Keratinocyte (primary cell): ENCODE measurements at regions not wholly inside any gene's neighbourhood (a gene's known extent, or its start where the extent isn't known, plus 50 kb on each side); places are given as distances from the start of the nearest gene placed in this dataset.

ENCODE experiments used
- DNase-seq: peaks from one replicate; pipeline ENCODE4 v3.0.0-alpha.2; 2011; ENCODE audit warnings: low read depth, missing footprints, low spot score
- FAIRE-seq: peaks from 2 replicates; lab custom pipeline; 2011; peaks lifted over from hg19 to GRCh38; lab: Jason Lieb, UNC
- H2AFZ ChIP-seq: 2 replicates; pipeline ENCODE4 v1.6.0; 2012; ENCODE audit warnings: low read length, control low read depth, inconsistent platforms; ENCODE audit not compliant: control insufficient read depth
- H3K27ac ChIP-seq: 2 replicates; pipeline ENCODE4 v1.5.1; 2011; ENCODE audit warnings: low read length; ENCODE audit not compliant: control insufficient read depth, insufficient read depth
- H3K27me3 ChIP-seq: 3 replicates; pipeline ENCODE4 v1.6.0; 2011; ENCODE audit warnings: low read length; ENCODE audit not compliant: control insufficient read depth, insufficient read depth; ENCODE audit errors: extremely low read depth
- H3K36me3 ChIP-seq, 2 experiments: 2 replicates in 1 of 2; 3 replicates in 1 of 2; pipeline ENCODE4 v1.5.1; 2011; ENCODE audit warnings: low read length in 2 of 2, mild to moderate bottlenecking in 1 of 2; ENCODE audit not compliant: control insufficient read depth in 2 of 2, insufficient read depth in 2 of 2; ENCODE audit errors: extremely low read depth in 1 of 2
- H3K4me1 ChIP-seq: 3 replicates; pipeline ENCODE4 v1.5.1; 2011; ENCODE audit warnings: low read length; ENCODE audit not compliant: control insufficient read depth, insufficient read depth; ENCODE audit errors: extremely low read depth
- H3K4me2 ChIP-seq: 3 replicates; pipeline ENCODE4 v1.6.0; 2011; ENCODE audit warnings: low read depth, low read length; ENCODE audit not compliant: control insufficient read depth, insufficient read depth; ENCODE audit errors: extremely low read depth
- H3K4me3 ChIP-seq, 3 experiments: fragments of 200-600 bp in 1 of 3; sonication (generic) in 1 of 3; 2 replicates in 2 of 3; 3 replicates in 1 of 3; pipeline ENCODE4 v1.5.1; 2011 to 2016; ENCODE audit warnings: low read length in 3 of 3, mild to moderate bottlenecking in 3 of 3, control low read depth in 2 of 3, inconsistent platforms in 1 of 3, low read depth in 1 of 3, mixed read lengths in 1 of 3, mixed run types in 1 of 3, moderate library complexity in 1 of 3; ENCODE audit not compliant: control insufficient read depth in 2 of 3, insufficient read depth in 2 of 3; ENCODE audit errors: extremely low read depth in 1 of 3
- H3K79me2 ChIP-seq: 2 replicates; pipeline ENCODE4 v1.6.0; 2012; ENCODE audit warnings: low read length; ENCODE audit not compliant: control insufficient read depth, insufficient read depth
- H3K9ac ChIP-seq: 3 replicates; pipeline ENCODE4 v1.6.0; 2011; ENCODE audit warnings: low read length; ENCODE audit not compliant: control insufficient read depth, insufficient read depth; ENCODE audit errors: extremely low read depth
- H3K9me1 ChIP-seq: 3 replicates; pipeline ENCODE4 v1.6.0; 2011; ENCODE audit warnings: low read length; ENCODE audit not compliant: control insufficient read depth, insufficient read depth; ENCODE audit errors: extremely low read depth
- H3K9me3 ChIP-seq: 2 replicates; pipeline ENCODE4 v1.5.1; 2012; ENCODE audit warnings: low read depth, low read length; ENCODE audit not compliant: control insufficient read depth
- H4K20me1 ChIP-seq: 3 replicates; pipeline ENCODE4 v1.6.0; 2011; ENCODE audit warnings: low read length; ENCODE audit not compliant: control insufficient read depth, insufficient read depth; ENCODE audit errors: extremely low read depth
- EZH2 ChIP-seq: IDR thresholded peaks from one replicate; pipeline ENCODE4 v1.6.1; 2012; ENCODE audit warnings: inconsistent platforms, mild to moderate bottlenecking, low read length, moderate library complexity
- dilution Hi-C: fragments of 300-500 bp; cut with MboI; formaldehyde crosslinking; loops from one replicate; pipeline ENCODE4 v1.7.0; 2020; ENCODE audit warnings: low sequenced_read_pairs; ENCODE audit not compliant: extremely low pct_ligation_motif_present
- TF ChIP-seq, protein P1 (sequence below), 3 experiments: IDR thresholded peaks in 1 of 3; conservative IDR thresholded peaks in 1 of 3; optimal IDR thresholded peaks in 1 of 3; 2 replicates in 2 of 3; 3 replicates in 1 of 3; pipeline versions ENCODE3 to v1.5.1; 2011; ENCODE audit warnings: low read length in 3 of 3, mild to moderate bottlenecking in 3 of 3, moderate library complexity in 2 of 3, control low read depth in 1 of 3, inconsistent platforms in 1 of 3; ENCODE audit not compliant: insufficient read depth in 2 of 3; ENCODE audit errors: extremely low read depth in 1 of 3

DNA sequence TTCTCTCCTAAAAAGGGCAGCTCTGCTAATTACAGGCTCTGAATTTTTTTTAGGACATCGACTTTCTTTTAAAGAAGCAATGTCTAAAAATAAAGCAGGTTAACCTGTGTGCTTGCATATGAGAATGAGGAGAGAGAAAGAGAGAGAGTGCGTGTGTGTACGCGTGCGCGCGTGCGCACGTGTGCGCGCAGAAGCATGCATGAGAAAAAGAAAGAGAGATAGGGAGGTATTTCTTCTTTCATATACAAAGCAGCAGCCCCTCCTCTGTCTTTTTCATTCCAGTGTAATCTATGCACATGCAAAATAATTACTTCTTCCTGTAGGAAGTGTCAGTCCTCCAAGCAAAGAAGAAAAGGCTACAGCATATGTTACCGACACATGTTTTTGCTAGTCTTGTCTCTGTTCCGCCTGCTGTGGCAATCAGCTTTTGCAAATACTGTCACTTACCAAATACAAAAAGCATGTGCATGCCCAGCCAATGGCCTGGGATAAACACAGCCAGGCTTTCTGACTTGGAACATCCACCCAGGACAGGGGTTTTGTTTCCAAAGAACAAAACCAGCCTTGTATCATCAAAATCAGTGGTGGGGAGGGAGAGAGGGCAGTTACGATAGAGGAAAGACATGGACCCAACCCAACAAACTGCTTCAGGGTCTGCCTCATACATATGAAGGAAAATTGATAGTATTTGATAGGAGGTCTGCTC is 252.3 kb upstream of the SLC24A2 start:
- Histone ChIP-seq H3K36me3 (no peaks in the 10 kb centered on the region), H4K20me1 (no peaks in the 10 kb centered on the region), H3K9me1 (no peaks in the 10 kb centered on the region), H3K9ac (no peak overlapping the region), H3K27ac (no peak overlapping the region), H3K9me3 (no peaks in the 10 kb centered on the region), H3K4me1 (no peaks in the 10 kb centered on the region), H3K4me2 (no peak overlapping the region), H3K79me2 (no peaks in the 10 kb centered on the region), H3K27me3 (no peaks in the 10 kb centered on the region), H2AFZ (no peak overlapping the region), H3K4me3 (no peak overlapping the region)
- TF ChIP-seq, protein P1, sequence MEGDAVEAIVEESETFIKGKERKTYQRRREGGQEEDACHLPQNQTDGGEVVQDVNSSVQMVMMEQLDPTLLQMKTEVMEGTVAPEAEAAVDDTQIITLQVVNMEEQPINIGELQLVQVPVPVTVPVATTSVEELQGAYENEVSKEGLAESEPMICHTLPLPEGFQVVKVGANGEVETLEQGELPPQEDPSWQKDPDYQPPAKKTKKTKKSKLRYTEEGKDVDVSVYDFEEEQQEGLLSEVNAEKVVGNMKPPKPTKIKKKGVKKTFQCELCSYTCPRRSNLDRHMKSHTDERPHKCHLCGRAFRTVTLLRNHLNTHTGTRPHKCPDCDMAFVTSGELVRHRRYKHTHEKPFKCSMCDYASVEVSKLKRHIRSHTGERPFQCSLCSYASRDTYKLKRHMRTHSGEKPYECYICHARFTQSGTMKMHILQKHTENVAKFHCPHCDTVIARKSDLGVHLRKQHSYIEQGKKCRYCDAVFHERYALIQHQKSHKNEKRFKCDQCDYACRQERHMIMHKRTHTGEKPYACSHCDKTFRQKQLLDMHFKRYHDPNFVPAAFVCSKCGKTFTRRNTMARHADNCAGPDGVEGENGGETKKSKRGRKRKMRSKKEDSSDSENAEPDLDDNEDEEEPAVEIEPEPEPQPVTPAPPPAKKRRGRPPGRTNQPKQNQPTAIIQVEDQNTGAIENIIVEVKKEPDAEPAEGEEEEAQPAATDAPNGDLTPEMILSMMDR (optimal IDR thresholded peaks at IDR 0.05 in 1 of 3, IDR thresholded peaks at IDR 0.05 in 1 of 3, conservative IDR thresholded peaks at IDR 0.05 in 1 of 3; ENCODE audit: extremely low read depth in 1 of 3, insufficient read depth in 2 of 3, low read length in 3 of 3) = no peak
- TF ChIP-seq EZH2 = no peak
- no peak for FAIRE-seq
- no peak for DNase-seq
- dilution Hi-C loops = no loop called here

GRCh38 chr9:20037699-20038098 is 248.9 kb upstream of the SLC24A2 start:
- Histone ChIP-seq H3K4me3 (no peak overlapping the region), H3K4me2 (no peak overlapping the region), H3K9ac (no peak overlapping the region), H3K9me1 (no peaks in the 10 kb centered on the region), H4K20me1 (no peaks in the 10 kb centered on the region), H3K79me2 (no peaks in the 10 kb centered on the region), H3K9me3 (no peaks in the 10 kb centered on the region), H3K36me3 (no peaks in the 10 kb centered on the region), H3K27me3 (no peaks in the 10 kb centered on the region), H3K4me1 (no peaks in the 10 kb centered on the region), H3K27ac (no peak overlapping the region), H2AFZ (no peak overlapping the region)
- TF ChIP-seq EZH2 = no peak
- TF ChIP-seq, protein P1 (optimal IDR thresholded peaks at IDR 0.05 in 1 of 3, IDR thresholded peaks at IDR 0.05 in 1 of 3, conservative IDR thresholded peaks at IDR 0.05 in 1 of 3; ENCODE audit: extremely low read depth in 1 of 3, insufficient read depth in 2 of 3, low read length in 3 of 3) = no peak
- FAIRE-seq = no peak
- DNase-seq = no peak
- dilution Hi-C loops = no loop called here
